Fibroblast of skin of right quadriceps (primary cell): ENCODE measurements at regions not wholly inside any gene's neighbourhood (a gene's known extent, or its start where the extent isn't known, plus 50 kb on each side); places are given as distances from the start of the nearest gene placed in this dataset.
"Not testable (repeated sequence)": the region's sequence is repeated elsewhere in the genome, so short reads cannot be mapped to it uniquely, and the experiment has no call there.

Experiments
- DNase-seq: peaks from one replicate; pipeline ENCODE4 v3.0.0-alpha.2; 2013

DNA sequence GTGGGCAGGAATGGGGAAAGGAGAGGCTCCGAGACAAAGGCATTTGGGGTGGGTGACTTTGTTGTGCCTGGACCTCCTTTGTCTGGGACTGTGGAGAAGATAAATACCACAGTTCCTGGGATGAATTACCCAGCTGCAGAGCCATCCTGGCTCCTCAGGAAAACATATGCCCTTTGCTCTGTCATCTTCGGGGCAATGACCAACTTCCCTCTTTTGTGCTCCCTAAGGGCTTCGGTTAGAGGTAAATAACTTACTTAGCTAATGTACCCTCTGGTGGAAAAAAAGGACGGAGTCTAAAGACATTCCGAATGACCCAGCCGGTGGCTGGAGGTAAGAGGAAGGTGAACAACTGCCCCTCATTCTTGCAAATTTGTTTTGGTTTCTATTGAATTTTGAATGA lies 345.7 kb downstream of the GATA3 start:
- DNase-seq: no peak

DNA sequence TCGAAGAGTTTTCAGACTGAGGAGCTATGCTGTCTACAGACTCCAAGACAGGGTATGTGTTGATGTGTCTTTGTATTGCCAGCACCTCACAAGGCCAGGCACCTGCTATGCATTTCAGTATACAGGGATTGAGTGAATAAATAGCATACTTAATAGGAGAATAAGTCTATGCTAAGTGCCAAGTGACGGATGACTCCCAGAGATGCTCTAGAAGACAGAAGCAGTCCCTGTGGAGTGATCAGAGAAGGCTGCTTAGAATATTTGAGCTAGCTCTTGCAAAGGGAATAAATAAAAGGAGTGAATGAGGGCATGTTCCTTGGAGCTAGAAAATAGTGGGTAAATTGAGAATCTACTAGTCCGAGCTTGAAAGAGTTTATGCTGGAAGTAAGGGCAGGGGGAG lies 346.4 kb downstream of the GATA3 start:
- no peak for DNase-seq

DNA sequence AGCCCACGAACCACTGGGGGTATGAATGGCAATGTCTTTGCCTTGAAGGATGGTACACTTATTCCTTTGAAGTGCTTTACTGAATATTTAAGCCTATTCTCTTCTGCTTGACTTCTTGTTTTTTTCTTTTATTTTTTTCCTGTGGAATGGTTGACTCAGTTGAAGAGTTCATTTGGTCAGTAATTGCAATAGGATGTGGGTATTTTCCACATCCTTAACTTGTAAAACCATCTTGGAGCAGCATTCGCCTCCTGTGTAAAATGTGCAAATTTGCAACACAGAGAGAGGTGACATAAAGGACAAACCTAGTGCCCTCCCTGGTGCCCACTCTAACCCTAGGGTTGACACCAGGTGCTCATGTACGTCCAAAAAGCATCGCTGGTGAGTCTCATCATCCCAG lies 347.0 kb downstream of the GATA3 start:
- no peak for DNase-seq

- peak; percentile 10 for DNase-seq
Measured at GRCh38 chr10:8402576-8402975, 348.1 kb downstream of the GATA3 start.

GRCh38 chr10:8403711-8404371 lies 349.4 kb downstream of the GATA3 start:
- no peak for DNase-seq

- DNase-seq: no peak
Measured at GRCh38 chr10:8404721-8405120, 350.2 kb downstream of the GATA3 start.

GRCh38 chr10:8405596-8405995 lies 351.1 kb downstream of the GATA3 start:
- DNase-seq: no peak

- DNase-seq: no peak
Measured at GRCh38 chr10:8407501-8408021, 353.1 kb downstream of the GATA3 start.

- DNase-seq: no peak
Measured at GRCh38 chr10:8410506-8410905, 356.0 kb downstream of the GATA3 start.

GRCh38 chr10:8412541-8412940 lies 358.1 kb downstream of the GATA3 start:
- DNase-seq: no peak

GRCh38 chr10:8415029-8415428 lies 360.5 kb downstream of the GATA3 start:
- DNase-seq: not testable (repeated sequence)

GRCh38 chr10:8416192-8416701 lies 361.8 kb downstream of the GATA3 start:
- DNase-seq: no peak

DNA sequence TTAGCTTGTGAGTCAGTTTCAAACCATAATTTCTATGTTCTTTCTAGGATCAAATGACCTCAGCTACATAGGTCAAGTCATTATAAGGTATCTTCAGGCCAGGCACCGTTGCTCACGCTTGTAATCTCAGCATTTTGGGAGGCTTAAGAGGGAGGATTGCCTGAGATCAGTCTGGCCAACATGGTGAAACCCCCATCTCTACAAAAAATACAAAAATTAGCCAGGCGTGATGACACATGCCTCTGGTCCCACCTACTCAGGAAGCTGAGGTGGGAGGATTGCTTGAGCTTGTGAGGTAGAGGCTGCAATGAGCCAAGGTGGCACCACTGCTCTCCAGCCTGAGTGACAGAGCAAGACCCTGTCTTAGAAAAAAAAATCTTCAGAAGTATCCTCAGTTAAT lies 362.3 kb downstream of the GATA3 start:
- no peak for DNase-seq

- no peak for DNase-seq
Measured at GRCh38 chr10:8417631-8418030, 363.1 kb downstream of the GATA3 start.

DNA sequence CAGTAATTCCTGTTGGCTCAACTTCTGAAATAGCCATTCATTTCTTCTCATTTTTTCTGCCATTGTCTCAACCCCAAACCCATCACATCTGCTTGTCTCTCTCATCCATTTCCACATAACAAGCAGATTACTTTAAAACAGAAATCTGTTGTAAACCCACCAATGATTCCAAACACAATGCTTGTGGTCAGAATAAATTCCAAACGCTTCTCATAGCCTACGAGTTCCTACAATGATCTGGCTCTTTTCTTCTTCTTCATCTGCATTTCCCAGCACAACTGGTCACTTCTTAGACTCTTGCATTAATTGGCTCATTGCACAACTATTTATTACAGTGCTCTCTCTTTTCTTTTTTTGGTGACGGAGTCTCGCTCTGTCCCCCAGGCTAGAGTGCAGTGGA lies 364.1 kb downstream of the GATA3 start:
- DNase-seq: peak; percentile 76

DNA sequence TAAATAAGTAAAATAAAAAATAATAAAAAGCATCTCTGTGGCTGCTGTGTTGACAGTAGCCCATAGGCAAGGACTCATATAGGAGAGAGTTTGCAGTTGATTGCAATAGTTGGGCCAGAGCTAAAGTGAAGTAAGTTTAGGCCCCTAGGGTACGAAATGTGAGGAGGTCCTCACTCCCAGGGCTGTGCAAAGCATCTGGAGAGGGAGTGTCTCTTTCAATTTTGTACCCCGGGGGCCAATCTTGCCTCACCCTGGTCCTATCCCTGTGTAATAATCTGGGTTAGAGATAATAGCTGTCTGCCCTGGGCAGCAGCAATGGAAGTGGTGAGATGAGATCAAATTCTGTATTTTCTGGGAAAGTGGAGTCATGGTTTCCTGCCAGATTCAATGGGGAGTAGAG lies 365.7 kb downstream of the GATA3 start:
- DNase-seq: no peak

DNA sequence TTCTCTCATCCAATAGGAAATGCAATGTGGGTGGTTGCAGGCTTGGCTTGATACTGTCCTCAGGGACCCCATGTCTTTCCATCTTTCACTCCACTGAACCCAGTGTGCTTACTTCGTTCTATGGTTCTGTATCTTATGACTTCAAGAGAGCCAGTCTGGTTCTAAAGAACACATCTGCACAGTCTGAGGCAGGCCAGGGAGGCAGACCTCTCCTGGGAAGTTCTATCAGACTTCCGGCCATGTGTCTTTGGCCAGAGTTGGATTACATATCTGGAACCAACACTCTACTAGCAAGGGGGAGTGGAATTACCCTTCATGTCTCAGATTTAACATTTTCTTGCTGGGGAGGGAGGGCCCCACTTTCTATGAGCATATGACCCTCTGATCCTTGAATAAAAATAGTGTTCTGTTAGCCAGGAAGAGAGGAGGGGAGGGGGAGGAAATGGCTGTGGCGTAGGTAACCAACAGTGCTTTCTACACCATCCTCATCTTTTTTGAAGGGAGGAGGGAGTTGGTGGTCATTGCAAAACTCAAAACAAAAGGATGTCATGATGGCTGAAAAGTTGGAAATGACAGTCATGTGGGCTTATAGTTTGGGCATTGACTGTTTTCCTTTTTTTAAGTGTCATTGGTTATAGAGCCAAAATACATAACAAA lies 370.2 kb downstream of the GATA3 start:
- DNase-seq: no peak

DNA sequence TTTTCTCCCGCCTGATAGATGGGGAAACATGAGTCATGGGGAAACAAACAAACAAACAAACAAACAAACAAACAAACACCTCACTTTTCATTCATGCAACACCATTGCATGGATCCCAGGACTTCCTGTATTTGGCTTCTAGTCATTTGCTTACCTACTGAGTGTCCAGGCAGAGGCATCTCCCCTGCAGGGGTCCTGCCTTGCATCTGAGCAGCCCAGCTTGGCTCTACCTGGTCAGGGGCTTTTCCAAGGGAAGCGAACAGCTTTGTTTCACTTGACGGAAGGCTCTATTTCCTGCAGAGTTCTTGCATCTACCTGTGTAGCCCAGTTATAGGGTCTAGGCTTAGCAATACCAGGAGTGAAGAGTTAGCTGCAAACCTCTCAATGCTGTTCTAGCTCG lies 374.2 kb downstream of the GATA3 start:
- DNase-seq: no peak

DNA sequence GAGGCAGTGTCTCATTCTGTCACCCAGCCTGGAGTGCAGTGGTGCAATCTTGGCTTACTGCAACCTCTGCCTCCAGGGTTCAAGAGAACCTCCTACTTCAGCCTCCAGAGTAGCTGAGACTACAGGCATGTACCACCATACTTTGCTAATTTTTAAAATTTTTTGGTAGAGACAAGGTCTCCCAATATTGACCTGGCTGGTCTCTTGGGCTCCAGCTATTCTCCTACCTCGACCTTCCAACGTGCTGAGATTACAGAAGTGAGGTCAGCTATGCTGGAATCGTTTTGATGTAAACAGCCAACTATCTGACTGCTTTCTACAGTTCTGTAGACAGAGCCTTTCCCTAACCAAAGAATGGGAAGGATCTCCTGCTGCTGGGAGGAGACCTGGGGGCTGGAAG lies 375.8 kb downstream of the GATA3 start:
- no peak for DNase-seq

DNA sequence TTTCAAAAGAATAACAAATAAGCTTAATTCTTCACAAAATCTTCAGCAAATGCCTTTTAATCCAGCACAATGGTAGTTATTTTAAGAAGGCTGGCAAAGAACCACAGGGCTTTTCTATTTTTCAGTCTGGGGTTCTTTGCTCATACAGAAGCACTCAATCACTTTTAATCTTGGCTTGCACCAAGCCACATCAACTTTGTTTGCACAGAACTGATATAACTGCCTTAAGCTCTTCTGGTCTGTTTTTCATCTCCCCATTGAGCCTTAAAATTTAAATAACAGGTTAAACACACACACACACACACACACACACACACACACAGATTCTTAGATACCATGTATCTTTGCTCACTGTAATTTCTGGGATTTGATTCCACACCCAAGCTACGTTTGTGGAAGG lies 377.0 kb downstream of the GATA3 start:
- no peak for DNase-seq

DNA sequence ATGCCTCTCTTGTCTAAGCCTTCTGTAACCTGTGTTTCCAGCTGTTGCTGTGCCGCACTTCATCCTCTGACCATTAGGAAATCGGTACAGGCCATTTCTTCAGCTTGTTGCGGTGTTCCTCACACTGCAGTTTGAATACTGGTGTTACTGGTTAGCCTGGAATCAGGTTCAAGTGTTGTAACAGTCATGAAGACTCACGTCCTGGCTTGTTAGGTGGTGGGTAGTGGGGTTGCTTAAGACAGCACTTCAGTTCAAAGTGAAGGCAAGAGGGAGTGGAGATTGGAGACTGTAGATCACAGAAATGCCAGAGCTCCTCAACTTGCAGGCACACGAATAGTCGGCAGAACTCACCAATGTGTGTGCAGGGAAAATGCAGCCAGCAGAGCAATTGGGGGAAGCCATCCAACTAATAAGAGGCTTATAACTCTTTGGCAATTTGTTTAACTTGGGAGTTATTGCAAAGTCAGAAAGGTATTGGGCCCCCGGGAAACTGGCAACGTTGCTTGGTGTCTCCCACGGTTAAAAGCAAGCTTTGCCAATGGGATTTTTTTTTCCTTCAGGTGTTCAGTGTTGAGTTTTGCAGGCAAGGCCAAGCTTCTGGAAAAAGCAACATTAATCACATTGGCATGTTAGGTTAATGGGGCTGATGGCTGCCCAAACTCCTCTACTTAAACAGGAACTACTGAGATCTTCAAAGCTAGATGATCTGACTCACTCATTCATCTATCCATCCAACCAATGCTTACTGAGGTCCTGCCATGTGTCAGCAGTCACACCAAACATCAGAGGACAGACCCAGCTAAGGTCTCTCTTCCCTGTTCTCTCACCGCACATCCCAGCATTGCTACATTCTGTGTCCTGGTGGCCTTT lies 380.9 kb downstream of the GATA3 start:
- no peak for DNase-seq

DNA sequence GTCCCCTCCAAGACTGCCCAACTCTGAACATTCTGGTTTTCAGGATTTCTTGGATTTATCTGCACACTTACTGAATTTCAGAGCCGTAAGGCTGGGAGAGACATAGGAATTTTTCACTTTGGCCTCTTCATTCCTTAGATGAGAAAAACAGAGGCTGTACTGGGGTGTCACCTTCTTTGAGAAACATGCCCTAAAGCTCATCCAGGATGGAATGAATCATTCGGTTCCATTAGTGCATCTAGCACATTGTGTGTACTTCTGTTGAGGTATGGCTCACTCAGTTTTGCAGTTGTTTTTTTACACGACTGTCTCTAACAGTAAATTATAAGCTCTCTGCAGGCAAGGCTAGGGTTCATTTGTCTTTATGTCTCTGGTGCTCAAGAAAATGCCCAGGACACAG lies 383.4 kb downstream of the GATA3 start:
- no peak for DNase-seq

- no peak for DNase-seq
Measured at GRCh38 chr10:8438603-8439002, 384.1 kb downstream of the GATA3 start.

DNA sequence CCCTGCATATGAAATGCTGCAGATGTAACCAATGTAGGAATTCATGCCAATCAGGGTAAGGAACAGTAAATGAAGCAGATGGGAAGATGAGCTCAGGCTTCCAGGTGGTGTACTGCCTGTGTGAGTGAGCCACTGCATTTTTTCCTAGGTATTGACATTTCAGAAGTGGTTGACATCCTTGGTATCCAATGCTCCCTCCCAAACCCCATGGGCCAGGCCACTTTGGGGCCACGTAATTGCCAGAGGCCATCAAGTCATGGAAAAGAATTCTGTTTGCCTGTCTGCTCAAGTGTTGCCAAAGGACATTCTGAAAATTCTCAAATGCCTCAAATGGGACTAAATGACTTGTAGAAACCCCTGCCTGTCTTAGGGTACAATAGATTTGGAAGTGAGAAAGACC lies 384.6 kb downstream of the GATA3 start:
- no peak for DNase-seq
